ENCODE measurements at regions not wholly inside any gene's neighbourhood (a gene's known extent, or its start where the extent isn't known, plus 50 kb on each side); places are given as distances from the start of the nearest gene placed in this dataset.

GRCh38 chr16:35344012-35344762 is 1884.8 kb downstream of the TP53TG3F start:
- no peak for DNase-seq (ENCODE audit: low read depth in 1 of 2, low spot score in 1 of 2)
- no peak overlapping the region for H3K4me3 ChIP-seq (replicated peaks; ENCODE audit: insufficient read depth, low read length)
- H3K27ac ChIP-seq (replicated peaks) = no peak overlapping the region
- no peaks in the 10 kb centered on the region for H3K27me3 ChIP-seq (ENCODE audit: insufficient read depth, poor library complexity, severe bottlenecking)
- no peak for TF ChIP-seq CTCF (IDR thresholded peaks at IDR 0.05; ENCODE audit: insufficient read depth, low read length)
- TF ChIP-seq POLR2AphosphoS5 (IDR thresholded peaks at IDR 0.05; ENCODE audit: low read depth) = no peak
- TF ChIP-seq GABPA (IDR thresholded peaks at IDR 0.05; ENCODE audit: low read depth) = no peak
- TF ChIP-seq SPI1 (IDR thresholded peaks at IDR 0.05; ENCODE audit: borderline replicate concordance, low read depth) = no peak
- TF ChIP-seq, protein P1, sequence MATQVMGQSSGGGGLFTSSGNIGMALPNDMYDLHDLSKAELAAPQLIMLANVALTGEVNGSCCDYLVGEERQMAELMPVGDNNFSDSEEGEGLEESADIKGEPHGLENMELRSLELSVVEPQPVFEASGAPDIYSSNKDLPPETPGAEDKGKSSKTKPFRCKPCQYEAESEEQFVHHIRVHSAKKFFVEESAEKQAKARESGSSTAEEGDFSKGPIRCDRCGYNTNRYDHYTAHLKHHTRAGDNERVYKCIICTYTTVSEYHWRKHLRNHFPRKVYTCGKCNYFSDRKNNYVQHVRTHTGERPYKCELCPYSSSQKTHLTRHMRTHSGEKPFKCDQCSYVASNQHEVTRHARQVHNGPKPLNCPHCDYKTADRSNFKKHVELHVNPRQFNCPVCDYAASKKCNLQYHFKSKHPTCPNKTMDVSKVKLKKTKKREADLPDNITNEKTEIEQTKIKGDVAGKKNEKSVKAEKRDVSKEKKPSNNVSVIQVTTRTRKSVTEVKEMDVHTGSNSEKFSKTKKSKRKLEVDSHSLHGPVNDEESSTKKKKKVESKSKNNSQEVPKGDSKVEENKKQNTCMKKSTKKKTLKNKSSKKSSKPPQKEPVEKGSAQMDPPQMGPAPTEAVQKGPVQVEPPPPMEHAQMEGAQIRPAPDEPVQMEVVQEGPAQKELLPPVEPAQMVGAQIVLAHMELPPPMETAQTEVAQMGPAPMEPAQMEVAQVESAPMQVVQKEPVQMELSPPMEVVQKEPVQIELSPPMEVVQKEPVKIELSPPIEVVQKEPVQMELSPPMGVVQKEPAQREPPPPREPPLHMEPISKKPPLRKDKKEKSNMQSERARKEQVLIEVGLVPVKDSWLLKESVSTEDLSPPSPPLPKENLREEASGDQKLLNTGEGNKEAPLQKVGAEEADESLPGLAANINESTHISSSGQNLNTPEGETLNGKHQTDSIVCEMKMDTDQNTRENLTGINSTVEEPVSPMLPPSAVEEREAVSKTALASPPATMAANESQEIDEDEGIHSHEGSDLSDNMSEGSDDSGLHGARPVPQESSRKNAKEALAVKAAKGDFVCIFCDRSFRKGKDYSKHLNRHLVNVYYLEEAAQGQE (IDR thresholded peaks at IDR 0.05; ENCODE audit: insufficient replicate concordance, low read depth) = no peak

GRCh38 chr16:35352431-35352830 is 1893.0 kb downstream of the TP53TG3F start:
- DNase-seq (ENCODE audit: low read depth in 1 of 2, low spot score in 1 of 2) = no peak
- H3K27ac ChIP-seq (replicated peaks) = no peak overlapping the region
- H3K4me3 ChIP-seq (replicated peaks; ENCODE audit: insufficient read depth, low read length) = no peak overlapping the region
- H3K27me3 ChIP-seq (ENCODE audit: insufficient read depth, poor library complexity, severe bottlenecking) = no peaks in the 10 kb centered on the region
- TF ChIP-seq, protein P1 (IDR thresholded peaks at IDR 0.05; ENCODE audit: insufficient replicate concordance, low read depth) = no peak
- TF ChIP-seq GABPA (IDR thresholded peaks at IDR 0.05; ENCODE audit: low read depth) = no peak
- TF ChIP-seq CTCF (IDR thresholded peaks at IDR 0.05; ENCODE audit: insufficient read depth, low read length) = no peak
- no peak for TF ChIP-seq POLR2AphosphoS5 (IDR thresholded peaks at IDR 0.05; ENCODE audit: low read depth)
- TF ChIP-seq SPI1 (IDR thresholded peaks at IDR 0.05; ENCODE audit: borderline replicate concordance, low read depth) = no peak

DNA sequence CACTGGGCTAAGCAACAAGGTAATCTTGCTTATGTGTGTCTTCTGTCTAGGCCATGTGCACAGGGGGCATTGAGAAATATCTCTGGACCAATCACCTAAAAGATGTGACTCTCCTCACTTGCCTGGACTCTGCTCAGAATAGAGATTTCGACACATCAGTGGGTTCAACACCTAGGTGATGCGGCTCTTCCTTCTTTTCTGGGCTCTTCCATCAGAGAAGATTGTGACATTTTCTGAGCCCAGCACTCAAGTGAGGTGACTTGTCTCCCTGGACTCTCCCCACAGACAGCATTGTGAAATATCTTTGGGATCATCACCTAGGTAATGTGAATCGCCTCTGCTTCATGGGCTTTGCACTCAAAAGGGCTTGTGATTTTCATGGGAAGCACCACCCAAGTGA is 1904.1 kb downstream of the TP53TG3F start:
- no peak overlapping the region for H3K27ac ChIP-seq (replicated peaks)
- no peak for TF ChIP-seq CTCF (IDR thresholded peaks at IDR 0.05; ENCODE audit: insufficient read depth, low read length)
- no peak for TF ChIP-seq GABPA (IDR thresholded peaks at IDR 0.05; ENCODE audit: low read depth)
- TF ChIP-seq POLR2AphosphoS5 (IDR thresholded peaks at IDR 0.05; ENCODE audit: low read depth) = no peak
- TF ChIP-seq, protein P1 (IDR thresholded peaks at IDR 0.05; ENCODE audit: insufficient replicate concordance, low read depth) = no peak
- TF ChIP-seq SPI1 (IDR thresholded peaks at IDR 0.05; ENCODE audit: borderline replicate concordance, low read depth) = no peak
- H3K27me3 ChIP-seq (ENCODE audit: insufficient read depth, poor library complexity, severe bottlenecking) = no peaks in the 10 kb centered on the region
- H3K4me3 ChIP-seq (replicated peaks; ENCODE audit: insufficient read depth, low read length) = no peak overlapping the region
- no peak for DNase-seq (ENCODE audit: low read depth in 1 of 2, low spot score in 1 of 2)
